ENCODE measurements at regions not wholly inside any gene's neighbourhood (a gene's known extent, or its start where the extent isn't known, plus 50 kb on each side); places are given as distances from the start of the nearest gene placed in this dataset.
A peak's percentile ranks its signal among the peaks of the same experiment; 100 is the strongest.

DNA sequence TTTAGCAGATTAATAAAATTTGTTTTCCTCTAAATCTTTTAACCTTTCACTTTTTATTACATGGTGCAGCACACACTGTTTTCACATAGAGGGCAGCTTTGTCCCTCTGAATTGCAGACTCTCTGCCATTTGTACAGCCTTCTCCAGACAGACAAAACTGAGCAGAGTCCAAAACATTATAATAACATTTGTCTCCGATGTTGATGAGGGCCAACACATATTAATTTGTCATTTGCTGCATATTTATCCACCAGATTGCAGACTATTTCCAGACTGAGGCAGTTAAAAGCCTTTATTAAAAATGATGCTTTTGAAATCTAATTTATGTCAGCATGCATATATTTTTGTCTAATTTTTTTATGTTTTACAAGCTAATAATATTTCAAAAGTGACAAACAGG, 1251.9 kb upstream of the SLC10A2 start:
- TF ChIP-seq, protein P1, sequence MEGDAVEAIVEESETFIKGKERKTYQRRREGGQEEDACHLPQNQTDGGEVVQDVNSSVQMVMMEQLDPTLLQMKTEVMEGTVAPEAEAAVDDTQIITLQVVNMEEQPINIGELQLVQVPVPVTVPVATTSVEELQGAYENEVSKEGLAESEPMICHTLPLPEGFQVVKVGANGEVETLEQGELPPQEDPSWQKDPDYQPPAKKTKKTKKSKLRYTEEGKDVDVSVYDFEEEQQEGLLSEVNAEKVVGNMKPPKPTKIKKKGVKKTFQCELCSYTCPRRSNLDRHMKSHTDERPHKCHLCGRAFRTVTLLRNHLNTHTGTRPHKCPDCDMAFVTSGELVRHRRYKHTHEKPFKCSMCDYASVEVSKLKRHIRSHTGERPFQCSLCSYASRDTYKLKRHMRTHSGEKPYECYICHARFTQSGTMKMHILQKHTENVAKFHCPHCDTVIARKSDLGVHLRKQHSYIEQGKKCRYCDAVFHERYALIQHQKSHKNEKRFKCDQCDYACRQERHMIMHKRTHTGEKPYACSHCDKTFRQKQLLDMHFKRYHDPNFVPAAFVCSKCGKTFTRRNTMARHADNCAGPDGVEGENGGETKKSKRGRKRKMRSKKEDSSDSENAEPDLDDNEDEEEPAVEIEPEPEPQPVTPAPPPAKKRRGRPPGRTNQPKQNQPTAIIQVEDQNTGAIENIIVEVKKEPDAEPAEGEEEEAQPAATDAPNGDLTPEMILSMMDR (IDR thresholded peaks at IDR 0.05), result peak in 4 of 7 experiments; percentile 9 to 27 (median 18)
- no peak for TF ChIP-seq POLR2A (IDR thresholded peaks at IDR 0.05)
